Progenitor cell of endocrine pancreas (in vitro differentiated cells): ENCODE measurements at regions not wholly inside any gene's neighbourhood (a gene's known extent, or its start where the extent isn't known, plus 50 kb on each side); places are given as distances from the start of the nearest gene placed in this dataset.

ENCODE experiments used
- DNase-seq: peaks from one replicate; pipeline ENCODE4 v3.0.0; 2021; ENCODE audit warnings: low spot score; ENCODE audit not compliant: unreplicated experiment
- H3K27ac Mint-ChIP-seq: 2 replicates; pipeline ENCODE4 v1.8.0; 2021; ENCODE audit warnings: mild to moderate bottlenecking, moderate library complexity, mixed read lengths
- H3K27me3 Mint-ChIP-seq: 2 replicates; pipeline ENCODE4 v1.8.0; 2021; ENCODE audit warnings: mixed read lengths
- H3K36me3 Mint-ChIP-seq: 2 replicates; pipeline ENCODE4 v1.8.0; 2022; ENCODE audit warnings: mixed read lengths; ENCODE audit not compliant: insufficient read depth
- H3K4me1 Mint-ChIP-seq: 2 replicates; pipeline ENCODE4 v1.8.0; 2021; ENCODE audit warnings: low read depth, mixed read lengths
- H3K4me3 Mint-ChIP-seq: 2 replicates; pipeline ENCODE4 v1.8.0; 2021; ENCODE audit warnings: low read depth, mild to moderate bottlenecking, moderate library complexity, mixed read lengths
- H3K9me3 Mint-ChIP-seq: 2 replicates; pipeline ENCODE4 v1.8.0; 2021; ENCODE audit warnings: low read depth, mixed read lengths
- TF ChIP-seq, protein P1 (sequence below): fragments of 200-600 bp; sonication (generic); IDR thresholded peaks from one replicate; pipeline ENCODE4 v1.5.0; 2021; ENCODE audit warnings: antibody characterized with exemption, mild to moderate bottlenecking; ENCODE audit not compliant: unreplicated experiment

DNA sequence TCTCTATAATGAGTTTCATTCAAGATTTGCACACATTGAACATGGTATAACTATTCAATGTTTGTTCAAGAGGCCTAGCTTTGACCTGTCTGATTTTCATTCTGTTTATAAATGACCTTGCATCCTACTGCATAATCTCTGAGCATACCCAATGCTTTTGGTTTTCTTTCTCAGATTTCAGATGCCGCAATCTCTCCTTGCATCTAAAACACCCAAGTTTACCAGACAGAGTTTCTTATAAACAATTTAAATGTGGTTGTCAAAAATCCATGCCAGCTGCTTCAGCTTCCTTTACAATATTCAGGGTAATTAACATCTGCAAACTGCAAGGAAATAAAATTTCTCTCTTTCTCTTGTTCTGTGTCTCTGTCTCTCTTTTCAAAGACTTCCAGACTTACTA, 123.0 kb upstream of the PCDH18 start:
- Mint-ChIP-seq H3K9me3 (no peaks in the 10 kb centered on the region), H3K36me3 (no peaks in the 10 kb centered on the region), H3K27ac (no peak overlapping the region), H3K27me3 (no peaks in the 10 kb centered on the region), H3K4me3 (no peak overlapping the region), H3K4me1 (no peaks in the 10 kb centered on the region)
- DNase-seq = no peak
- TF ChIP-seq, protein P1, sequence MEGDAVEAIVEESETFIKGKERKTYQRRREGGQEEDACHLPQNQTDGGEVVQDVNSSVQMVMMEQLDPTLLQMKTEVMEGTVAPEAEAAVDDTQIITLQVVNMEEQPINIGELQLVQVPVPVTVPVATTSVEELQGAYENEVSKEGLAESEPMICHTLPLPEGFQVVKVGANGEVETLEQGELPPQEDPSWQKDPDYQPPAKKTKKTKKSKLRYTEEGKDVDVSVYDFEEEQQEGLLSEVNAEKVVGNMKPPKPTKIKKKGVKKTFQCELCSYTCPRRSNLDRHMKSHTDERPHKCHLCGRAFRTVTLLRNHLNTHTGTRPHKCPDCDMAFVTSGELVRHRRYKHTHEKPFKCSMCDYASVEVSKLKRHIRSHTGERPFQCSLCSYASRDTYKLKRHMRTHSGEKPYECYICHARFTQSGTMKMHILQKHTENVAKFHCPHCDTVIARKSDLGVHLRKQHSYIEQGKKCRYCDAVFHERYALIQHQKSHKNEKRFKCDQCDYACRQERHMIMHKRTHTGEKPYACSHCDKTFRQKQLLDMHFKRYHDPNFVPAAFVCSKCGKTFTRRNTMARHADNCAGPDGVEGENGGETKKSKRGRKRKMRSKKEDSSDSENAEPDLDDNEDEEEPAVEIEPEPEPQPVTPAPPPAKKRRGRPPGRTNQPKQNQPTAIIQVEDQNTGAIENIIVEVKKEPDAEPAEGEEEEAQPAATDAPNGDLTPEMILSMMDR = no peak

DNA sequence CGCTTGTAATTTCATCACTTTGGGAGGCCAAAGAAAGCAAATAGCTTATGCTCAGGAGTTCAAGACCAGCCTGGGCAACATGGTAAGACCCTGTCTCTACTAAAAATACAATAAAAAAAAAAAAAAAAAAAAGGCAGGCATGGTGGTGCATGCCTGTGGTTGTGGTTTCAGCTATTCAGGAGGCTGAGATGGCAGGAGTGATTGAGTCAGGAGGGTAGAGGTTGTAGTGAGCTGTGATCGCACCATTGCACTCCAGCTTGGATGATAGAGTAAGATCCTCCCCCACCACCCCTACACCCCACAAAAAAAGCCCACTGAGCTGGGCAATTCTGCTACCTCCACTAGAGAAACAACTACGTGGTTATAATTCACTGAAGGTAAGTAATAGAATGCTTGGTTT, 118.8 kb upstream of the PCDH18 start:
- no peaks in the 10 kb centered on the region for H3K36me3 Mint-ChIP-seq
- no peaks in the 10 kb centered on the region for H3K9me3 Mint-ChIP-seq
- no peak for DNase-seq
- TF ChIP-seq, protein P1 = no peak
- no peaks in the 10 kb centered on the region for H3K27me3 Mint-ChIP-seq
- no peak overlapping the region for H3K4me3 Mint-ChIP-seq
- H3K27ac Mint-ChIP-seq = no peak overlapping the region
- H3K4me1 Mint-ChIP-seq = no peaks in the 10 kb centered on the region

DNA sequence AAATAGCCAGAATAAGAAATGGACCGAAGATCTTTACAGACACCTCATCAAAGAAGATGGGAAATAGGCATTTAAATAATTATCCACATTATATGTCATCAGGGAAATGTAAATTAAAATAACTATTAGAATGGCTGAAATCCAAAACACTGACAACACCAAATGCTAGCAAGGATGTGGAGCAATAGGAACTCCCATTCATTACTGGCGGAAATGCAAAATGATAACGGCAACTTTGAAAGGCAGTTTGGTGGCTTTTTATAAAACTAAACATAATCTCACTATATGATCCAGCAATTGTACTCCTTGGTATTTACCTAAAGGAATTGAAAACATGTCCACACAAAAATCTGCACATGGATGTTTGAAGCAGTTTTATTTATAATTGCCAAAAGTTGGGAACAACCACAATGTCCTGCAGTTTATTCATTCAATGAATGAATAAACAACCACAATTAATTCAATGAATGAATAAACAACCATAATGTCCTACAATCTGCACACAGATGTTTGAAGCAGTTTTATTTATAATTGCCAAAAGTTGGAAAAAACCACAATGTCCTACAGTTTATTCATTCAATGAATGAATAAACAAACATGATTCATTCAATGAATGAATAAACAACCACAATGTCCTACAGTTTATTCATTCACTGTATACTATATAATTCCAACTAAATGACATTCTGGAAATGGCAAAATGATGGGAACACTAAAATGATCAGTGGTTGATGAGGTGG, 117.6 kb upstream of the PCDH18 start:
- no peaks in the 10 kb centered on the region for H3K27me3 Mint-ChIP-seq
- H3K27ac Mint-ChIP-seq = no peak overlapping the region
- no peak for DNase-seq
- TF ChIP-seq, protein P1 = no peak
- H3K4me3 Mint-ChIP-seq = no peak overlapping the region
- H3K4me1 Mint-ChIP-seq = no peaks in the 10 kb centered on the region
- H3K9me3 Mint-ChIP-seq = no peaks in the 10 kb centered on the region
- H3K36me3 Mint-ChIP-seq = no peaks in the 10 kb centered on the region

DNA sequence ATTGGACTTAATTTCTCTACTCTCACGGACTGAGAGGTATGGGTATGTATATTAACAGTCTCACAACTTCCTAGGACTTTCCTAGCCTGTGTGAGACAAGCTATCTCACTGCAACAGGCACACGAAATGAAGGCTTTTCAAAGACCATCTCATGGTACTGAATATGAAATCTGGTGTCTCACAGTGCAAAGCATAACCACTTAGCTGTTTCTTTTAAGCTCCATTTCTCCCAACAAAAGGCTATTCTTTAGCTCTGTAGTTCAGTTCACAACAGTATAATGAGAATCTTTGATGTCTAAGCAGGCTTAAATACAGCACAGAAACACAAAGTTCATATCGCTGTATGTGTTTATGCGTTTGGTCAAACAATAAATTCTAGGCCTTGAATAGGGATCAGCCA, 116.2 kb upstream of the PCDH18 start:
- no peaks in the 10 kb centered on the region for H3K27me3 Mint-ChIP-seq
- H3K27ac Mint-ChIP-seq = no peak overlapping the region
- H3K36me3 Mint-ChIP-seq = no peaks in the 10 kb centered on the region
- DNase-seq = no peak
- no peaks in the 10 kb centered on the region for H3K4me1 Mint-ChIP-seq
- no peak overlapping the region for H3K4me3 Mint-ChIP-seq
- H3K9me3 Mint-ChIP-seq = no peaks in the 10 kb centered on the region
- TF ChIP-seq, protein P1 = no peak

DNA sequence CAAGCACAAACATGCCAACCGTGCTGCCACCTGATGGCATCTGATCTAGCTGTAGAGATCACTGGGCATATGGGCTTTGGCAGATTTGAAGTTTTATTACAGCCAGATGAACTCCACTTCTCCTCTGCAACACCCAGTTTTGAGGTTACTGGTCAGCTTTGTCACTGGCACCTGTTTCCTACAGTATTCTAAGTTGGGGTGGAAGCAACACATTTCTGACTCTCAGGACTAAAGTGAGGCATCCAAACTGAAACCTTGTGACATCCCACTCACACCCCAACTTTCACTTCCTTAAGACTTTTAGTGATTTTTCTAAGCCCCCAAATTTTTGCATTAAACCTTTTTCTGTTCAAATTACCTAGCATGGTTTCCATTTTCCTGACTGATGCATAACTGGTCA, 115.1 kb upstream of the PCDH18 start:
- Mint-ChIP-seq H3K4me3 (no peak overlapping the region), H3K27ac (no peak overlapping the region), H3K9me3 (no peaks in the 10 kb centered on the region), H3K36me3 (no peaks in the 10 kb centered on the region), H3K4me1 (no peaks in the 10 kb centered on the region), H3K27me3 (no peaks in the 10 kb centered on the region)
- DNase-seq = no peak
- TF ChIP-seq, protein P1 = no peak
